ENCODE measurements at regions not wholly inside any gene's neighbourhood (a gene's known extent, or its start where the extent isn't known, plus 50 kb on each side); places are given as distances from the start of the nearest gene placed in this dataset.
"Not testable (repeated sequence)": the region's sequence is repeated elsewhere in the genome, so short reads cannot be mapped to it uniquely, and the experiment has no call there.

DNA sequence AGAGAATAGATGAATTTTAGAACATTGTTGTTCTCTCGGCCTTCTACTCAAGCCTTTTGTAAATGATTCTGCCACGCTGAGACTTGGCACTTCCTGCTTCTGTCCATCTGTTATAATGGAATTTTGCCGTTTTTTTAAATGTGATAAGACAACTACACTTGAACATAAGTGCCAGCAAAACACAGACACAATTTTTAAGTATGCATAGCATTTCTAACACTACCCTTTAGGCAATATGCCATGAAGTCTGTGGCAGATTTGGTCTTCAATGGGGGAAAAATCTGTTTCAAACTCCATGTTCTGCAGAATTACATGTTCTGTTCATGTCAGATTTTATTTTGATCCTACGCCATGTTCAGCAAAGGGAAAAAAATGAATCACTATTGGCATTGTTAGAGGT lies 1170.7 kb upstream of the SLC39A10 start:
- in situ Hi-C loops (cut with MboI; ENCODE audit: low pct_unique_long_range_greater_than_20kb, low sequenced_read_pairs, unreplicated experiment): no loop called here
- no peak for DNase-seq (ENCODE audit: low spot score)
- TF ChIP-seq, protein P1, sequence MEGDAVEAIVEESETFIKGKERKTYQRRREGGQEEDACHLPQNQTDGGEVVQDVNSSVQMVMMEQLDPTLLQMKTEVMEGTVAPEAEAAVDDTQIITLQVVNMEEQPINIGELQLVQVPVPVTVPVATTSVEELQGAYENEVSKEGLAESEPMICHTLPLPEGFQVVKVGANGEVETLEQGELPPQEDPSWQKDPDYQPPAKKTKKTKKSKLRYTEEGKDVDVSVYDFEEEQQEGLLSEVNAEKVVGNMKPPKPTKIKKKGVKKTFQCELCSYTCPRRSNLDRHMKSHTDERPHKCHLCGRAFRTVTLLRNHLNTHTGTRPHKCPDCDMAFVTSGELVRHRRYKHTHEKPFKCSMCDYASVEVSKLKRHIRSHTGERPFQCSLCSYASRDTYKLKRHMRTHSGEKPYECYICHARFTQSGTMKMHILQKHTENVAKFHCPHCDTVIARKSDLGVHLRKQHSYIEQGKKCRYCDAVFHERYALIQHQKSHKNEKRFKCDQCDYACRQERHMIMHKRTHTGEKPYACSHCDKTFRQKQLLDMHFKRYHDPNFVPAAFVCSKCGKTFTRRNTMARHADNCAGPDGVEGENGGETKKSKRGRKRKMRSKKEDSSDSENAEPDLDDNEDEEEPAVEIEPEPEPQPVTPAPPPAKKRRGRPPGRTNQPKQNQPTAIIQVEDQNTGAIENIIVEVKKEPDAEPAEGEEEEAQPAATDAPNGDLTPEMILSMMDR (IDR thresholded peaks at IDR 0.05; ENCODE audit: extremely low read depth, insufficient read depth, missing control alignments): no peak

DNA sequence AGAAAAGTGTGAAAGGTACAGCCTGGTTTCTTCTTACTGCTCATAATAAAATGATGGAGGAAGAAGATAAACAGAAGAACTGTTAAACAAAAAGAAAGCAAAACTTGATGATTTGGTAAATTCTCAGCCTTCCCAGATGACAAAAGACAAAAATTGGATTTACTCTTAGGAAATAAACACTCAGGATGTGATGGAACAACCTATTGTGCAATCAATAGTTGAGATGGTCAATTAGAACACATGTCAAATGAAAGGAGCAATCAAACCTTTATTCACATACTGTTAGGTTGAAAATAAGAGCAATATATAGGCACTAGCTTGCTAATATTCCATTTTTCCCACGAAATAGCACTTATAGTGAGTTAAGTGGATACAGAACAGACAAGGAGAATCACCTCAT lies 1174.0 kb upstream of the SLC39A10 start:
- in situ Hi-C loops (cut with MboI; ENCODE audit: low pct_unique_long_range_greater_than_20kb, low sequenced_read_pairs, unreplicated experiment): no loop called here
- TF ChIP-seq, protein P1 (IDR thresholded peaks at IDR 0.05; ENCODE audit: extremely low read depth, insufficient read depth, missing control alignments): no peak
- DNase-seq (ENCODE audit: low spot score): no peak

DNA sequence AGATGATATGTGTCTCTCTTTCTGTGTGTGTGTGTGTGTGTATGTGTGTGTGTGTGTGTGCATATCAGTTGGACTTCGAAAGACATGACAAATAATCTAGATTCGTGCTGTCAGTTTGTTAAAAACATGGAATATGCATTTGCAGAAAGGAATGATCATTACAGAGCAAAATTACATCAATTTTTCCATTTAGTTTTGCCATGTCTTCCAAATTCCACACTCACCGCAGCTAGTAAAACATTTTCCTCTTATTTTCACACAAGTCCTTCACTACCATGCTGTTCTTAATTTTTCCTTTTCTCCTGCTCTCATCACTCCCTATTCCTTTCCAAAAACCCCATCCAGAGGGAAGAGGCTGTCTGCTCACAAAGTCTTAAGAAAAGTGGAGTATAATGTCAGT lies 1191.4 kb upstream of the SLC39A10 start:
- in situ Hi-C loops (cut with MboI; ENCODE audit: low pct_unique_long_range_greater_than_20kb, low sequenced_read_pairs, unreplicated experiment): no loop called here
- DNase-seq (ENCODE audit: low spot score): no peak
- TF ChIP-seq, protein P1 (IDR thresholded peaks at IDR 0.05; ENCODE audit: extremely low read depth, insufficient read depth, missing control alignments): no peak

DNA sequence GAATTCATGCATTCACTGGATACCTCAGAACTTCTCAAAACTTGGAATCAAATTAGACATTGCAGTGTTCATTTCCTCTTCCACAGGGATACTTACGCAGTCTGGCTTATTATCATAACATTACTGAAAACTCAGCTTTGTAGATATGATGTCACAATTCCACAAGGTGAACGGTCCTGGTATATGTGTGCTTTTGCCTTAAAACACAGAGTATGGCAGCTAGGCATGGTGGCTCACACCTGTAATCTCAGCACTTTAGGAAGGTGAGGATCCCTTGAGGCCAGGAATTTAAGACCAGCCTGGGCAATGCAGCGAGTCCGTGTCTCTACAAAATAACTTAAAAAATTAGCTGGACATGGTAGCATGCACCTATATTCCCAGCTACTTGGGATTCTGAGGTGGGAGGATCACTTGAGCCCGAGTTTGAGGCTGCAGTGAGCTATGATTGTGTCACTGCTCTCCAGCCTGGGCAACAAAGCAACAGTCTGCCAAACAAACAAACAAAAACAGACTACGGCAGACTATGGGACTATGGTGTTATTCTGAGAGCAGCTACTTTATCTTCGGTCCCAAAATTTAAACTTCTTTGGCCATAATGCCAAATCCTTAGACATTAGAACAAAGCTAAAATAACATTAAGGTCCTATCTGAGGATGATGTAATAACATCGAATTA lies 1191.9 kb upstream of the SLC39A10 start:
- DNase-seq (ENCODE audit: low spot score): no peak
- TF ChIP-seq, protein P1 (IDR thresholded peaks at IDR 0.05; ENCODE audit: extremely low read depth, insufficient read depth, missing control alignments): no peak
- in situ Hi-C loops (cut with MboI; ENCODE audit: low pct_unique_long_range_greater_than_20kb, low sequenced_read_pairs, unreplicated experiment): no loop called here

DNA sequence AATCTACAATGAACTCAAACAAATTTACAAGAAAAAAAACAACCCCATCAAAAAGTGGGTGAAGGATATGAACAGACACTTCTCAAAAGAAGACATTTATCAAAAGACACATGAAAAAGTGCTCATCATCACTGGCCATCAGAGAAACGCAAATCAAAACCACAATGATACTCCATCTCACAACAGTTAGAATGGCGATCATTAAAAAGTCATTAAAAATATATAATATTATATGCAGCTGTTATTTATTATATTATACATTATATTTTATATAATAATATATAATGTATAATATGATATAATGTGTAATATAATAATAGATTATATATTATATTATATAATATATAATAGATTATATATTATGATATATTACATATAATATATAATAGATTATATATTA lies 1194.1 kb upstream of the SLC39A10 start:
- DNase-seq (ENCODE audit: low spot score); in situ Hi-C loops (cut with MboI; ENCODE audit: low pct_unique_long_range_greater_than_20kb, low sequenced_read_pairs, unreplicated experiment): not testable (repeated sequence)

DNA sequence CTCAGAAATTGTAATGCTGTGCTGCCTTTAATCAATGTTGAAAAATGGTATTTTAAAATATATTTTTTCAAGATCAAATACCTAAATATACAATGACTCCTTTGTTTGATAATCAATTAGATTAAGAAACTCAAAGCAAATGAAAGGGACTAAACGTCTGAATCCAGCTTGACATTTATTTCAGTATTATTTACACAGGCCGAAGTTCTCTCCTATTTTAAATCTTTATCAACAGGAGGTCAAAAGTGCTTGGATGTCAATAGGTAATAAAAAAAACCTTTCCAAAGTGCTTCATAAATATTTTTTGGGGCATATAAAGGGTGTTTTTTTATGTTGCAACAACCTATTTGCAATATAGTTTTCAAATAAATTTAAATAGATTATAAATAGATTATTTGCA lies 1201.7 kb upstream of the SLC39A10 start:
- TF ChIP-seq, protein P1 (IDR thresholded peaks at IDR 0.05; ENCODE audit: extremely low read depth, insufficient read depth, missing control alignments): no peak
- in situ Hi-C loops (cut with MboI; ENCODE audit: low pct_unique_long_range_greater_than_20kb, low sequenced_read_pairs, unreplicated experiment): no loop called here
- no peak for DNase-seq (ENCODE audit: low spot score)

DNA sequence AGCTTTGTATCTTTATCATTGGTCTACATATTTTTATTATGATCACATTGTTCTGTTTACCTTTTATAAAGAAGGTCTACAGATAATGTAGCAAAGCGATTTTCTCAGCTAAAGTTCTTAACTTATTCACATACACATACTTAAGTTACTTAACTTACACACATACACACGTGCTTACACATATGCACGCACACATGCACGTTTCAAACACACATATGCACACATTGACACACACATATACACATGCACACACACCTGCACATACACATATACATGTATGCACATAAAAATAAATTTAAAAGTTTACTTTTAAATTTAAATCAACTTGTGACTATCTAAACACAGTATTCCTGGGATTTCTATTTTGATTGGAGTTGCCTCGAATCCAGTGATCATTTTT lies 1204.5 kb upstream of the SLC39A10 start:
- no peak for DNase-seq (ENCODE audit: low spot score)
- in situ Hi-C loops (cut with MboI; ENCODE audit: low pct_unique_long_range_greater_than_20kb, low sequenced_read_pairs, unreplicated experiment): no loop called here
- TF ChIP-seq, protein P1 (IDR thresholded peaks at IDR 0.05; ENCODE audit: extremely low read depth, insufficient read depth, missing control alignments): no peak
